ACC112 (cell line): ENCODE measurements at regions not wholly inside any gene's neighbourhood (a gene's known extent, or its start where the extent isn't known, plus 50 kb on each side); places are given as distances from the start of the nearest gene placed in this dataset.

Experiments
- H2AFZ ChIP-seq: fragments of 200-600 bp; sonication (generic); one replicate; pipeline ENCODE4 v1.6.0; 2017; ENCODE audit warnings: antibody characterized with exemption, low read length; ENCODE audit not compliant: unreplicated experiment
- H3K27ac ChIP-seq: fragments of 200-600 bp; sonication (generic); 2 replicates; pipeline ENCODE4 v1.5.1; 2014; ENCODE audit warnings: low read depth, mild to moderate bottlenecking, antibody characterized with exemption, low read length, moderate library complexity
- H3K27me3 ChIP-seq: fragments of 200-600 bp; sonication (generic); 2 replicates; pipeline ENCODE4 v1.6.1; 2014; ENCODE audit warnings: mild to moderate bottlenecking, antibody characterized with exemption, low read length, moderate library complexity, mixed read lengths; ENCODE audit not compliant: insufficient read depth
- H3K36me3 ChIP-seq: fragments of 200-600 bp; sonication (generic); 2 replicates; pipeline ENCODE4 v1.6.1; 2016; ENCODE audit warnings: mild to moderate bottlenecking, antibody characterized with exemption, low read length, moderate library complexity, mixed read lengths; ENCODE audit not compliant: insufficient read depth
- H3K4me1 ChIP-seq: fragments of 200-600 bp; sonication (generic); one replicate; pipeline ENCODE4 v1.6.1; 2016; ENCODE audit warnings: low read length, mixed read lengths; ENCODE audit not compliant: insufficient read depth, unreplicated experiment, control insufficient read depth
- H3K4me3 ChIP-seq: fragments of 200-600 bp; sonication (generic); 2 replicates; pipeline ENCODE4 v1.5.1; 2014; ENCODE audit warnings: mild to moderate bottlenecking, low read depth, low read length
- H3K79me2 ChIP-seq: fragments of 200-600 bp; sonication (generic); one replicate; pipeline ENCODE4 v1.6.0; 2016; ENCODE audit warnings: low read length; ENCODE audit not compliant: control insufficient read depth, unreplicated experiment, insufficient read depth

- Histone ChIP-seq H3K79me2 (no peaks in the 10 kb centered on the region), H3K27ac (no peak overlapping the region), H3K36me3 (no peaks in the 10 kb centered on the region), H3K4me3 (no peak overlapping the region), H3K4me1 (no peaks in the 10 kb centered on the region), H3K27me3 (peaks cover 11% of the 10 kb centered on the region; the same call in 1 of the 2 replicates), H2AFZ (no peak overlapping the region)
Observed at GRCh38 chr15:70212286-70212962, 114.7 kb upstream of the TLE3 start.

- no peaks in the 10 kb centered on the region for H3K36me3 ChIP-seq
- H3K27ac ChIP-seq, result no peak overlapping the region
- no peak overlapping the region for H3K4me3 ChIP-seq
- no peaks in the 10 kb centered on the region for H3K4me1 ChIP-seq
- H3K27me3 ChIP-seq, result peaks cover 20% of the 10 kb centered on the region
- H2AFZ ChIP-seq, result no peak overlapping the region
- no peaks in the 10 kb centered on the region for H3K79me2 ChIP-seq
Observed at GRCh38 chr15:70210528-70210927, 112.8 kb upstream of the TLE3 start.

- Histone ChIP-seq H3K27ac (no peak overlapping the region), H3K27me3 (peaks cover 20% of the 10 kb centered on the region)
Observed at GRCh38 chr15:70210076-70210475, 112.4 kb upstream of the TLE3 start.

GRCh38 chr15:70209499-70209898 lies 111.8 kb upstream of the TLE3 start:
- H2AFZ ChIP-seq, result no peak overlapping the region
- H3K36me3 ChIP-seq, result no peaks in the 10 kb centered on the region
- no peaks in the 10 kb centered on the region for H3K4me1 ChIP-seq
- no peak overlapping the region for H3K27ac ChIP-seq
- no peak overlapping the region for H3K4me3 ChIP-seq
- H3K27me3 ChIP-seq, result peaks cover 20% of the 10 kb centered on the region
- no peaks in the 10 kb centered on the region for H3K79me2 ChIP-seq

More at GRCh38 chr15:70210076-70210475, 112.4 kb upstream of the TLE3 start:
- Histone ChIP-seq H3K36me3 (no peaks in the 10 kb centered on the region), H2AFZ (no peak overlapping the region), H3K4me1 (no peaks in the 10 kb centered on the region), H3K79me2 (no peaks in the 10 kb centered on the region), H3K4me3 (no peak overlapping the region)

GRCh38 chr15:70208332-70208731 lies 110.6 kb upstream of the TLE3 start:
- no peaks in the 10 kb centered on the region for H3K36me3 ChIP-seq
- H3K79me2 ChIP-seq, result no peaks in the 10 kb centered on the region
- H3K27ac ChIP-seq, result no peak overlapping the region
- H2AFZ ChIP-seq, result no peak overlapping the region
- no peaks in the 10 kb centered on the region for H3K4me1 ChIP-seq
- H3K27me3 ChIP-seq, result peaks cover 20% of the 10 kb centered on the region
- no peak overlapping the region for H3K4me3 ChIP-seq

- Histone ChIP-seq H3K4me3 (no peak overlapping the region), H3K79me2 (no peaks in the 10 kb centered on the region), H3K27ac (no peak overlapping the region), H3K36me3 (no peaks in the 10 kb centered on the region), H2AFZ (no peak overlapping the region), H3K27me3 (peaks cover 20% of the 10 kb centered on the region), H3K4me1 (no peaks in the 10 kb centered on the region)
Observed at GRCh38 chr15:70206668-70207067, 109.0 kb upstream of the TLE3 start.

GRCh38 chr15:70204652-70205051 lies 106.9 kb upstream of the TLE3 start:
- Histone ChIP-seq H2AFZ (no peak overlapping the region), H3K4me1 (no peaks in the 10 kb centered on the region), H3K4me3 (no peak overlapping the region), H3K27ac (no peak overlapping the region), H3K79me2 (no peaks in the 10 kb centered on the region), H3K36me3 (no peaks in the 10 kb centered on the region), H3K27me3 (peaks cover 15% of the 10 kb centered on the region)

GRCh38 chr15:70203981-70204560 lies 106.4 kb upstream of the TLE3 start:
- H3K27me3 ChIP-seq, result peaks cover 13% of the 10 kb centered on the region
- no peak overlapping the region for H2AFZ ChIP-seq
- no peaks in the 10 kb centered on the region for H3K79me2 ChIP-seq
- no peak overlapping the region for H3K4me3 ChIP-seq
- H3K4me1 ChIP-seq, result no peaks in the 10 kb centered on the region
- no peaks in the 10 kb centered on the region for H3K36me3 ChIP-seq
- no peak overlapping the region for H3K27ac ChIP-seq

- Histone ChIP-seq H3K4me3 (no peak overlapping the region), H3K79me2 (no peaks in the 10 kb centered on the region), H3K4me1 (no peaks in the 10 kb centered on the region), H3K27ac (no peak overlapping the region), H2AFZ (no peak overlapping the region), H3K36me3 (no peaks in the 10 kb centered on the region), H3K27me3 (peaks cover 11% of the 10 kb centered on the region)
Observed at GRCh38 chr15:70202756-70203155, 105.0 kb upstream of the TLE3 start.

- Histone ChIP-seq H3K79me2 (no peaks in the 10 kb centered on the region), H3K27ac (no peak overlapping the region), H3K36me3 (no peaks in the 10 kb centered on the region), H3K4me1 (peaks cover 3% of the 10 kb centered on the region), H2AFZ (no peak overlapping the region), H3K4me3 (no peak overlapping the region), H3K27me3 (no peaks in the 10 kb centered on the region)
Observed at GRCh38 chr15:70201425-70201775, 103.7 kb upstream of the TLE3 start.
